ENCODE measurements at regions not wholly inside any gene's neighbourhood (a gene's known extent, or its start where the extent isn't known, plus 50 kb on each side); places are given as distances from the start of the nearest gene placed in this dataset.

DNA sequence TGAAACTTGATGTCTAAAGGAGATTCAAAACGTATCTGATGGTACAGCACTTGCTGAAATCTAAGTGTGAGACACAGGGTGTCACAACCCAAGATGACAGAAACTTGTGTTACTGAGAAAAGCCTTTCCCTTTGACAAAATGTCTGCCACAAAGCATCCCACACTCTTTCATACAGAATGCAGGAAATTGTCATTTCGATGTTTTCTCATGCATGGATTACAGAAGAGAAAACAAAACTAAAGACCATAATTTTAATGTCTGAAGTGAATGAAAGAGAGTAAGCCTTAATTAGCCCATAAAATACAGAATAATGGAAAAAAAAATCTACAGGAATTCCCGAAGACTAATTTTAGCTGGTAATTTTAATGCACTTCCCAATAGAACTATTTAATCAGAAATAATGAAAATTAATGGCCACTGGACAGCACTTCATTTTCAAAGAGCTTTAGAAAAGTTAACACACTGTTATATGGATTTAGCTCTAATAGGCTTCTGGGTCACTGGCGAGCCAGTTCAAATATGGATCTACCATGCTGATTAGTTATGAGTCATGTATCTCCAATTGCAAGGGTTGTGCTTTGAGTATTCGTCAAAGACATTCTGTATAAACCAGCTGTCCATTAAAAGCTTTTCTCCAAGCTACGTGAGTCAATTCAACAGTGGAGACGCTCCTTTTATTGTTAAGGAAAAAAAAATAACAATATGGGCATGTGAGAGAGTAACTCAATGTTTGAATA, 656.7 kb downstream of the SLC16A7 start:
- no peak overlapping the region for H3K9ac ChIP-seq (ENCODE audit: low read depth, low read length)
- H3K4me1 ChIP-seq (ENCODE audit: control insufficient read depth, insufficient read depth, low read length) = no peaks in the 10 kb centered on the region
- no peak overlapping the region for H3K4me3 ChIP-seq (ENCODE audit: low read length)

GRCh38 chr12:60255044-60255443, 659.2 kb downstream of the SLC16A7 start:
- Histone ChIP-seq H3K4me2 (ENCODE audit: low read length) (no peak overlapping the region), H3K4me3 (ENCODE audit: low read length) (no peak overlapping the region), H3K9ac (ENCODE audit: low read depth, low read length) (no peak overlapping the region), H3K4me1 (ENCODE audit: control insufficient read depth, insufficient read depth, low read length) (no peaks in the 10 kb centered on the region), H3K27me3 (ENCODE audit: control insufficient read depth, insufficient read depth, low read length) (no peaks in the 10 kb centered on the region), H3K36me3 (ENCODE audit: insufficient read depth, low read length) (no peaks in the 10 kb centered on the region), H3K9me3 (replicated peaks; ENCODE audit: low read length) (no peaks in the 10 kb centered on the region)

More for the DNA sequence above, 656.7 kb downstream of the SLC16A7 start:
- H3K4me2 ChIP-seq (ENCODE audit: low read length) = no peak overlapping the region
- no peaks in the 10 kb centered on the region for H3K9me3 ChIP-seq (replicated peaks; ENCODE audit: low read length)
- H3K36me3 ChIP-seq (ENCODE audit: insufficient read depth, low read length) = no peaks in the 10 kb centered on the region
- H3K27me3 ChIP-seq (ENCODE audit: control insufficient read depth, insufficient read depth, low read length) = no peaks in the 10 kb centered on the region

DNA sequence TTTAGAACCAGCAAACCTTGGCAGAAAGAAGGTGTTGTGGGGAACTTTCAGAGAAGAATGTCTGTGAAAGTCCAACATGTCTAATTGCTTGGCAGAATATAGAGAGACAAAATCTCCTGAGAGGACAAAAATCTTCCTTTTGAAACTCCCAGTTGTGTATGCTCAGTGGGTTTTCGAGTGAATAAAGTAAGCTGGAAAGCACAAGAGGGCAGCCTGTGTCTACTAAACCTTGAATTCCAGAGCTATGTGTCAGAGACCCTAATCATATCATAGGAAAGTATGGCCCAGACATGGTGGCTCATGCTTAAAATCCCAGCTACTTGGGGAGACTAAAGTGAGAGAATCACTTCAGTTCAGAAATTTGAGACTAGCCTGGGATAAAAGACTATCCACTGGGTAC, 661.2 kb downstream of the SLC16A7 start:
- Histone ChIP-seq H3K27me3 (ENCODE audit: control insufficient read depth, insufficient read depth, low read length) (no peaks in the 10 kb centered on the region), H3K36me3 (ENCODE audit: insufficient read depth, low read length) (no peaks in the 10 kb centered on the region), H3K9me3 (replicated peaks; ENCODE audit: low read length) (no peaks in the 10 kb centered on the region), H3K4me2 (ENCODE audit: low read length) (no peak overlapping the region), H3K4me1 (ENCODE audit: control insufficient read depth, insufficient read depth, low read length) (no peaks in the 10 kb centered on the region), H3K9ac (ENCODE audit: low read depth, low read length) (no peak overlapping the region), H3K4me3 (ENCODE audit: low read length) (no peak overlapping the region)

DNA sequence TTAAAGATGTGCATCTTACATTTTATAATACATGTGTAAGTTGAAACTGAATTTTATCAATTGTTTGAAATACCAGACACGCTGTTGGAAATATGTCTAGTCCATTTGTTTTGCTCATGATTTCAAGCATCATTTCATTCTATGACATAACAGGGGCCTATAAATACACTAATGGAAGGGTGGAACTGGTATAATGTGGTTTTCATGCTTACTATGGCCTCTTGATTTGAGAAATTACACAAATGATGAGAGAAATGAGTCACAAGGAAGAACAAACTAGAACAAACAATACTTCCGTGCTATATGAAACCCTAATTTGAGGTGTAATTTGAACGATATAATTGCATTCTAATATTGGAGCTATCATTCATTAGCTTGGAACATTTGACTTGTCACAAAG, 663.4 kb downstream of the SLC16A7 start:
- Histone ChIP-seq H3K4me3 (ENCODE audit: low read length) (no peak overlapping the region), H3K36me3 (ENCODE audit: insufficient read depth, low read length) (no peaks in the 10 kb centered on the region), H3K9me3 (replicated peaks; ENCODE audit: low read length) (no peaks in the 10 kb centered on the region), H3K27me3 (ENCODE audit: control insufficient read depth, insufficient read depth, low read length) (no peaks in the 10 kb centered on the region), H3K4me1 (ENCODE audit: control insufficient read depth, insufficient read depth, low read length) (no peaks in the 10 kb centered on the region), H3K9ac (ENCODE audit: low read depth, low read length) (no peak overlapping the region), H3K4me2 (ENCODE audit: low read length) (no peak overlapping the region)

GRCh38 chr12:60262378-60262777, 666.5 kb downstream of the SLC16A7 start:
- Histone ChIP-seq H3K4me1 (ENCODE audit: control insufficient read depth, insufficient read depth, low read length) (peaks cover 4% of the 10 kb centered on the region), H3K4me3 (ENCODE audit: low read length) (no peak overlapping the region), H3K36me3 (ENCODE audit: insufficient read depth, low read length) (no peaks in the 10 kb centered on the region), H3K27me3 (ENCODE audit: control insufficient read depth, insufficient read depth, low read length) (no peaks in the 10 kb centered on the region), H3K9ac (ENCODE audit: low read depth, low read length) (no peak overlapping the region), H3K9me3 (replicated peaks; ENCODE audit: low read length) (no peaks in the 10 kb centered on the region), H3K4me2 (ENCODE audit: low read length) (no peak overlapping the region)

GRCh38 chr12:60263161-60263560, 667.3 kb downstream of the SLC16A7 start:
- Histone ChIP-seq H3K4me3 (ENCODE audit: low read length) (no peak overlapping the region), H3K36me3 (ENCODE audit: insufficient read depth, low read length) (no peaks in the 10 kb centered on the region), H3K4me1 (ENCODE audit: control insufficient read depth, insufficient read depth, low read length) (peaks cover 4% of the 10 kb centered on the region), H3K9me3 (replicated peaks; ENCODE audit: low read length) (no peaks in the 10 kb centered on the region), H3K9ac (ENCODE audit: low read depth, low read length) (no peak overlapping the region), H3K27me3 (ENCODE audit: control insufficient read depth, insufficient read depth, low read length) (no peaks in the 10 kb centered on the region), H3K4me2 (ENCODE audit: low read length) (no peak overlapping the region)

DNA sequence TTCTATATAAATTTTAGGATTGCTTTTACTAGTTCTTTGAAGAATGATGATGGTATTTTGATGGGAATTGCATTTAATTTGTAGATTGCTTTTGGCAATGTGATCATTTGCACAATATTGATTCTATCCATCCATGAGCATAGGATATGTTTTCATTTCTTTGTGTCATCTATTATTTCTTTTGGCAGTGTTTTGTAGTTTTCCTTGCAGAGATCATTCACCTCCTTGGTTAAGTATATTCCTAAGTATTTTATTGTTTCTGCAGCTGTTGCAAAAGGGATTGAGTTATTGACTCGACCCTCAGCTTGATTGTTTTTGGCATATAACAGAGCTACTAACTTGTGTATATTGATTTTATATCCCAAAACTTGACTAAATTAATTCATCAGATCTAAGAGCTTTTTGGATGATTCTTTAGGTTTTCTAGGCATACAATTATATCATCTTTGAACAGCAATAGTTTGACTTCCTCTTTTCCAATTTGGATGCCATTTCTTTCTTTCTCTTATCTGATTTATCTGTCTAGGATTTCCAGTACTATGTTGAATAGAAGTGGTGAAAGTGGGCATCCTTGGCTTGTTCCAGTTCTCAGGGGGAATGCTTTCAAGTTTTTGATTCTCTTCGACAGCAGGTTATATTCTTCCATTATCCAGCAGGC, 668.1 kb downstream of the SLC16A7 start:
- Histone ChIP-seq H3K4me3 (ENCODE audit: low read length) (no peak overlapping the region), H3K4me2 (ENCODE audit: low read length) (no peak overlapping the region), H3K36me3 (ENCODE audit: insufficient read depth, low read length) (no peaks in the 10 kb centered on the region)

GRCh38 chr12:60265741-60266140, 669.9 kb downstream of the SLC16A7 start:
- H3K9ac ChIP-seq (ENCODE audit: low read depth, low read length) = no peak overlapping the region
- no peaks in the 10 kb centered on the region for H3K27me3 ChIP-seq (ENCODE audit: control insufficient read depth, insufficient read depth, low read length)
- no peak overlapping the region for H3K4me2 ChIP-seq (ENCODE audit: low read length)
- no peaks in the 10 kb centered on the region for H3K9me3 ChIP-seq (replicated peaks; ENCODE audit: low read length)
- no peaks in the 10 kb centered on the region for H3K36me3 ChIP-seq (ENCODE audit: insufficient read depth, low read length)
- peaks cover 4% of the 10 kb centered on the region for H3K4me1 ChIP-seq (ENCODE audit: control insufficient read depth, insufficient read depth, low read length)
- H3K4me3 ChIP-seq (ENCODE audit: low read length) = no peak overlapping the region

More for the DNA sequence above, 668.1 kb downstream of the SLC16A7 start:
- Histone ChIP-seq H3K4me1 (ENCODE audit: control insufficient read depth, insufficient read depth, low read length) (peaks cover 4% of the 10 kb centered on the region), H3K9me3 (replicated peaks; ENCODE audit: low read length) (no peaks in the 10 kb centered on the region), H3K9ac (ENCODE audit: low read depth, low read length) (no peak overlapping the region), H3K27me3 (ENCODE audit: control insufficient read depth, insufficient read depth, low read length) (no peaks in the 10 kb centered on the region)

DNA sequence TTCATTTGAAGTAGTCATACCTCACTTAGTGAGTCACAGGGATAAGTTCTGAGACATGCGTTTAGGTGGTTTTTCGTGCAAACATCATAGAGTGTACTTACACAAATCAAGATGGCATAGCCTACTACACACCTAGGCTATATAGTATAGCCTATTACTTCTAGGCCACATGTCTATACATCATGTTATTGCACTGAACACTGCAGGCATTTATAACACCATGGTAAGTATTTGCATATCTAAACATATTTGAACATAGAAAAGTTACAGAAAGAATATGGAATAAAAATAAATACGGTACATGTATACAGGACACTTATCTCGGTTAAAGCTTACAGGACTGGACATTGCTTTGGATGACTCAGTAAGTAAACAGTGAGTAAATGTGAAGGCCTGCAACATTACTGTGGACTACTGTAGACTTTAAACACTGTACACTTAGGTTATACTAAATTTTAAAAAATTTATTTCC, 670.6 kb downstream of the SLC16A7 start:
- Histone ChIP-seq H3K9me3 (replicated peaks; ENCODE audit: low read length) (no peaks in the 10 kb centered on the region), H3K4me3 (ENCODE audit: low read length) (no peak overlapping the region), H3K9ac (ENCODE audit: low read depth, low read length) (no peak overlapping the region), H3K27me3 (ENCODE audit: control insufficient read depth, insufficient read depth, low read length) (no peaks in the 10 kb centered on the region), H3K36me3 (ENCODE audit: insufficient read depth, low read length) (no peaks in the 10 kb centered on the region), H3K4me2 (ENCODE audit: low read length) (peak overlapping the region; percentile 47), H3K4me1 (ENCODE audit: control insufficient read depth, insufficient read depth, low read length) (peaks cover 4% of the 10 kb centered on the region)

- no peak overlapping the region for H3K4me2 ChIP-seq (ENCODE audit: low read length)
- no peak overlapping the region for H3K4me3 ChIP-seq (ENCODE audit: low read length)
- no peak overlapping the region for H3K9ac ChIP-seq (ENCODE audit: low read depth, low read length)
- H3K9me3 ChIP-seq (replicated peaks; ENCODE audit: low read length) = no peaks in the 10 kb centered on the region
- no peaks in the 10 kb centered on the region for H3K27me3 ChIP-seq (ENCODE audit: control insufficient read depth, insufficient read depth, low read length)
- H3K36me3 ChIP-seq (ENCODE audit: insufficient read depth, low read length) = no peaks in the 10 kb centered on the region
- peaks cover 4% of the 10 kb centered on the region for H3K4me1 ChIP-seq (ENCODE audit: control insufficient read depth, insufficient read depth, low read length)
These were observed 673.9 kb downstream of the SLC16A7 start for GRCh38 chr12:60269611-60270269.

DNA sequence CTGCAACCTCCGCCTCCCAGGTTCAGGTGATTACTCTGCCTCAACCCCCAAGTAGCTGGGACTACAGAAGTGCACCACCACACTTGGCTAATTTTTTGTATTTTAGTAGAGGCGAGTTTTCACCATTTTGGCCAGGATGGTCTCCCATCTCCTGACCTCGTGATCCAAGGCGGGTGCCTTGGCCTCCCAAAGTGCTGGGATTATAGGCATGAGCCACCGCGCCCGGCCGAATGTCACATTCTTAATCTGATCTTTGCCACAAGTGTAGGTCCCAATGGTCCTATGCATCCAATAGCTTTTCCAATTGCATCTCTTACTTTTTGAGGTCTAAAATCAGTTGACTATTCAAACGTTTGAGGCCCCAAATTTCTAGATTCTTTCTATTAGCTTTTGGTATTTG, 676.0 kb downstream of the SLC16A7 start:
- no peak overlapping the region for H3K9ac ChIP-seq (ENCODE audit: low read depth, low read length)
- no peaks in the 10 kb centered on the region for H3K36me3 ChIP-seq (ENCODE audit: insufficient read depth, low read length)
- H3K4me3 ChIP-seq (ENCODE audit: low read length) = no peak overlapping the region

More for the DNA sequence above, 676.0 kb downstream of the SLC16A7 start:
- H3K4me1 ChIP-seq (ENCODE audit: control insufficient read depth, insufficient read depth, low read length) = no peaks in the 10 kb centered on the region
- no peak overlapping the region for H3K4me2 ChIP-seq (ENCODE audit: low read length)
- no peaks in the 10 kb centered on the region for H3K27me3 ChIP-seq (ENCODE audit: control insufficient read depth, insufficient read depth, low read length)
- no peaks in the 10 kb centered on the region for H3K9me3 ChIP-seq (replicated peaks; ENCODE audit: low read length)
